EL (cell line): ENCODE measurements at regions not wholly inside any gene's neighbourhood (a gene's known extent, or its start where the extent isn't known, plus 50 kb on each side); places are given as distances from the start of the nearest gene placed in this dataset.
"Not testable (repeated sequence)": the region's sequence is repeated elsewhere in the genome, so short reads cannot be mapped to it uniquely, and the experiment has no call there.

Source experiments
- DNase-seq: peaks from one replicate; pipeline ENCODE4 v3.0.0-alpha.2; 2016

GRCh38 chr17:27365329-27365945 lies 71.5 kb downstream of the WSB1 start:
- not testable (repeated sequence) for DNase-seq

GRCh38 chr17:27366437-27366836 lies 72.5 kb downstream of the WSB1 start:
- DNase-seq: no peak

GRCh38 chr17:27367121-27367981 lies 73.4 kb downstream of the WSB1 start:
- no peak for DNase-seq

GRCh38 chr17:27368151-27368795 lies 74.4 kb downstream of the WSB1 start:
- DNase-seq: no peak

- no peak for DNase-seq
Measured at GRCh38 chr17:27368980-27369379, 75.1 kb downstream of the WSB1 start.

- no peak for DNase-seq
Measured at GRCh38 chr17:27370776-27371175, 76.9 kb downstream of the WSB1 start.

- not testable (repeated sequence) for DNase-seq
Measured at GRCh38 chr17:27373695-27374094, 79.8 kb downstream of the WSB1 start.

- DNase-seq: peak; percentile 63
Measured at GRCh38 chr17:27376637-27377547, 79.4 kb upstream of the KSR1 start.

GRCh38 chr17:27378482-27379175 lies 77.6 kb upstream of the KSR1 start:
- no peak for DNase-seq

GRCh38 chr17:27379888-27380533 lies 76.2 kb upstream of the KSR1 start:
- DNase-seq: peak; percentile 66

GRCh38 chr17:27380551-27380950 lies 75.7 kb upstream of the KSR1 start:
- DNase-seq: no peak

GRCh38 chr17:27381007-27381501 lies 75.2 kb upstream of the KSR1 start:
- DNase-seq: peak; percentile 36

GRCh38 chr17:27382025-27382424 lies 74.2 kb upstream of the KSR1 start:
- DNase-seq: no peak

GRCh38 chr17:27384261-27384701 lies 72.0 kb upstream of the KSR1 start:
- DNase-seq: peak; percentile 98

GRCh38 chr17:27384726-27385125 lies 71.5 kb upstream of the KSR1 start:
- no peak for DNase-seq

GRCh38 chr17:27385626-27386025 lies 70.6 kb upstream of the KSR1 start:
- DNase-seq: no peak

GRCh38 chr17:27386206-27387075 lies 69.8 kb upstream of the KSR1 start:
- no peak for DNase-seq

- DNase-seq: no peak
Measured at GRCh38 chr17:27389542-27390140, 66.6 kb upstream of the KSR1 start.

GRCh38 chr17:27390540-27390939 lies 65.7 kb upstream of the KSR1 start:
- DNase-seq: no peak

GRCh38 chr17:27391427-27391826 lies 64.8 kb upstream of the KSR1 start:
- DNase-seq: no peak
